ENCODE measurements at regions not wholly inside any gene's neighbourhood (a gene's known extent, or its start where the extent isn't known, plus 50 kb on each side); places are given as distances from the start of the nearest gene placed in this dataset.

DNA sequence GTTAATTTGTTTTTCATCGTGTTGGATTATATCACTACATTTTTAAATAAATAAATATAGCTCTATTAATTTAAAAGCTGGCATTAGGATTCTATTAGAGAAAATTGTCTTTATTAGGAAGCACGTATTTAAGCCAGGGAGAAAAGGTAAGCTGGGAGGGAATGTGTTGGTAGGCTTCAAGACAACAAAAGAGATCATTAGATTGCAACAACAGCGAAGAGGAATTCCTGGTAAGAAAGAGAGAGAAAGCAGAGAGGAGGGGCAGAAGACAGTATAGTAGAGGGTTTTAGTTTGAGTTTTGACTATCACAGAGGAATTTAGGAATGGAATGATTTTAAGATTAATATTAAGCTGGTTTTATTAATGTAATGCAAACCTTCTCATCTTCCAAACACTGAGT, 613.6 kb upstream of the USP15 start:
- no peak for DNase-seq (ENCODE audit: insufficient read length, low spot score)
- no peak for FAIRE-seq

- no peak for FAIRE-seq
- DNase-seq (ENCODE audit: insufficient read length, low spot score), result no peak
Measured at GRCh38 chr12:61647566-61647965, 612.6 kb upstream of the USP15 start.

- FAIRE-seq (no peak), DNase-seq (ENCODE audit: insufficient read length, low spot score) (no peak)
Measured at GRCh38 chr12:61652265-61652664, 607.9 kb upstream of the USP15 start.

GRCh38 chr12:61654698-61655097, 605.5 kb upstream of the USP15 start:
- FAIRE-seq (no peak), DNase-seq (ENCODE audit: insufficient read length, low spot score) (no peak)

- DNase-seq (ENCODE audit: insufficient read length, low spot score), result no peak
- FAIRE-seq, result no peak
Measured at GRCh38 chr12:61655241-61655640, 605.0 kb upstream of the USP15 start.

- no peak for FAIRE-seq
- DNase-seq (ENCODE audit: insufficient read length, low spot score), result no peak
Measured at GRCh38 chr12:61667676-61668075, 592.5 kb upstream of the USP15 start.

- FAIRE-seq, result no peak
- no peak for DNase-seq (ENCODE audit: insufficient read length, low spot score)
Measured at GRCh38 chr12:61676520-61676919, 583.7 kb upstream of the USP15 start.

- no peak for FAIRE-seq
Measured at GRCh38 chr12:61687407-61687806, 572.8 kb upstream of the USP15 start.

DNA sequence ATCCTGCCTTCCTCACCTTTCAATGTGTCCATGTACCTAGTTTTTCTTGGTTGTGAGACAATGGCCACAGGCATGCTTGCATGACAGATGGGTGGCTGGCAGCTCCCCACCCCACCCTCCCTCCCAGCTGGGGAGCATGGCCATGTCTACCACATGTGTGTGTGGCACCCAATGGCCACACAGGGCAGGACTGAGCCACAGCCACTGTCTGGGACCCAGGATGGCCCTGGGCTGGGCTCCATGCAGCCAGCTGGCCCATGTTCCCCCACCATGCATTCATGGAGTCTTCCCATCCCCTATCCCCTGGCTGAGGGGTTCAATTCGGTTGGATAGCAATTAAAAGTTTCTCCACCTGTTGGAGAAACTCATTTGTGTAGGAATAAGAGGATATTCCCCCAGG, 566.0 kb upstream of the USP15 start:
- no peak for DNase-seq (ENCODE audit: insufficient read length, low spot score)
- FAIRE-seq, result no peak

More at GRCh38 chr12:61687407-61687806, 572.8 kb upstream of the USP15 start:
- no peak for DNase-seq (ENCODE audit: insufficient read length, low spot score)

DNA sequence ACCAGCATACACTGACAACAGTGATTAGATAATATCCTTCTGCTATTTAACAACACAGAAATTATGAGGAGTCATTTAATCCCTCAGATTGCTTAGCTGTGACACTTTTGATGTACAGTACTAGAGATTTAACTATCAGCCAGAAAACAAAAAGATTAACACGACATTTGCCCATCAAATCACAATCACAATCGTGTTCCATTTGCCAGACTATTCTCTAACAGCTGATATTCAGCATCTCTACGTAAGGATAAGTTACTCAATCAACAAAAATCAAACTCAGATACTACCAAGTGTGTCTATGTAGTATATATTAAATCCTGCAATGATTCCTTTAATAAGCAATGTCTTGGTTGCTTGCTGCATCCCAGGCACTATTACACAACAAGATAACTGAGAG, 558.7 kb upstream of the USP15 start:
- FAIRE-seq (no peak), DNase-seq (ENCODE audit: insufficient read length, low spot score) (no peak)

DNA sequence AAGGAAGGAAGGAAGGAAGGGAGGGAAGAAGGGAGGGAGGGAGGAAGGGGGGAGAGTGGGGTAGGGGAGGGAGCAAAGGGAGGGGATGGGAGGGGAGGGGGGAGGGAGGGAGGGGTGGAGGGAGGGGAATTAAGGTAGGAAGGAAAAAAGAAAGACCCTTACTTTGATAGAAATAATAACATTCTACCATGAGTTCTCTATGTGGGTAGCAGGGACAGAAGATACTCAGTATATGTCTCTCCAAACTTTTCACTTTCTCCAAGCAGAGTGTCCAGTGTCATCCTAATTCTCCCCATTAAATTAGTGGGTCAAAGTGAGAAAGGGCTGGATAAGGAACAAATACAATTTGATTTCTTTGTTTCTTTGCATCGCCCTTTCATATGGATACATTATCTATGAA, 553.4 kb upstream of the USP15 start:
- no peak for DNase-seq (ENCODE audit: insufficient read length, low spot score)
- no peak for FAIRE-seq

DNA sequence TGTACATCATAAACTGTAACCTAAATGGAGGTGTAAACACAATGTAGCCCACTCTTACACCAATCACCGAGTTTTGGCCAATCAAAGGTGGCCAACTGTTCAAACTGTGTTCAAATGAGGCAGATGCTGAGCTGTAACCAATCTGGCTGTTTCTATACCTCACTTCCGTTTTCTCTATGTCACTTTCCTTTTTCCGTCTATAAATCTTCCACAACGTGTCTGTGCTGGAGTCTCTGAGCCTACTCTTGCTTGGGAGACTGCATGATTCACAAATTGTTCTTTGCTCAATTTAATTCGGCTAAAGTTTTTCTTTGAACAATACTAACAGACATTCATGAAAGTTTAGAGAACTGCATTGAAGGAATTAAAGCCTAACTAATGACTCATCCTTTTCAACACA, 547.1 kb upstream of the USP15 start:
- no peak for FAIRE-seq
- DNase-seq (ENCODE audit: insufficient read length, low spot score), result no peak

- FAIRE-seq (no peak), DNase-seq (ENCODE audit: insufficient read length, low spot score) (no peak)
Measured at GRCh38 chr12:61717986-61718385, 542.2 kb upstream of the USP15 start.

GRCh38 chr12:61739925-61740324, 520.3 kb upstream of the USP15 start:
- DNase-seq (ENCODE audit: insufficient read length, low spot score) (no peak), FAIRE-seq (no peak)

- no peak for DNase-seq (ENCODE audit: insufficient read length, low spot score)
- no peak for FAIRE-seq
Measured at GRCh38 chr12:61750604-61751003, 509.6 kb upstream of the USP15 start.

DNA sequence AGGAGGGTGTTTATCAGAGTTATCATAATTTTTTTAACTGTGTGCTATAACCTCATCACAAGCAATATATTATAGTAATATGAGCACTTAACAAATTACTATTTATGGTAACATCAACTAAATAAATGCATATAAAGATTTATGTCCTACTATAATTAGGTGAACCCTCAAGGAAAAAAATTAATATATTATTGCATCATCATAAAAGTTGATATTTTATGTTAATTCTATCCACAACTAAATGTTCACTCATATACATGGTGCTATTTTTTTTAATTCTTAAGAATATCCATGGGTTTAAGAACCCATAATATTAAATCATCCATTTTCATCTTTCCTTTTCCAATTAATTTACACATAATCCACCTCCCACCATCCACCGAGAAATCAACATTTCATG, 506.0 kb upstream of the USP15 start:
- no peak for DNase-seq (ENCODE audit: insufficient read length, low spot score)
- FAIRE-seq, result no peak

DNA sequence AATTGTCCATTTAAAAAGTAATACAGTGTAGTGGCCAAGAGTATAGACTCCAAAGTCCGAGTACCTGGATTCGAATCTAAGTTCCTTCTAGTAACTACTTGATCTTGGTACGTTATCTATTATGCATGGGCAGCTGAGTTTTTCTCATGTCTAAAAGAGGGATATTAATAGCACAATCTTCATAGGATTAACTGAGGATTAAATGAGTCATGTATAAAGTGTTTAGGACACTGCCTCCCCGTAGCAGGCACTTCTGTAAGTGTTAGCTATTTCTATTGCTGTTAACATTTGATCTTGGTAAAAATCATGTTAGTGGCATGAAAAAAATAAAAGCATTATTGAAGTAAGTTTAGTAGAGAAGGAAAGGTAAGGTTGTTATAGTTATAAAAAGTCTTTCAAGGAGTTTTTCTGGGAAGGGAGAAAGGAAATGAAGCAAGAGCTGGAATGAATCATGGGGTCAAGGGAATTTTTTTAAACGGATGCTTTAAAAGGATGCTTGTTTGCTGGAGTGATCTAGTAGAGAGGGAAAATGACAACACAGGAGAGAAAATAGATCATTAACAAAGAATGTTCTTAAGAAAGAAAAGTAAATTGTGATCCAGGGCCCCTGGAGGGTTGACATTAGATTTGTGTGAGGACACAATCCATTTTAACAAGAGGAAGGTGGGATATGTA, 502.2 kb upstream of the USP15 start:
- FAIRE-seq, result no peak
- no peak for DNase-seq (ENCODE audit: insufficient read length, low spot score)

GRCh38 chr12:61758661-61759060, 501.5 kb upstream of the USP15 start:
- FAIRE-seq, result no peak

DNA sequence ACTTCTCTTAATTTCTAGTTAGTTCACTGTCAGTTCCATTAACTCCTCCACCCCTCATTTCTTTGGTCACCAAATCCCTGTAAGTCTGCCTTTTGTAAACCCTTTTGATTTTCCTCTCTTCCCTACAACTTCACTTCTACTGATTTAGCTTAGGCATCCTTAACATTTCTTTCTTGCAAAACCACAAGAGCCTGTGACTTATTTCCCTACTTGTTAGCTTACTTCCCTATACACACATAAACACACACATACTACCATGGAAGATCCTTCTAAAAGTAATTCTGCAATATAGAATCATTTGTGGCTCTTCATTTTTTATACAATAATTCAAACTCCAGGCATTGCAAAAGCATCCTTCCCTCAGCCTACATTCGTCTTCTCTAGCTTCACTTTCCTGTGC, 494.3 kb upstream of the USP15 start:
- FAIRE-seq, result no peak
- DNase-seq (ENCODE audit: insufficient read length, low spot score), result no peak

More at GRCh38 chr12:61758661-61759060, 501.5 kb upstream of the USP15 start:
- DNase-seq (ENCODE audit: insufficient read length, low spot score), result no peak

DNA sequence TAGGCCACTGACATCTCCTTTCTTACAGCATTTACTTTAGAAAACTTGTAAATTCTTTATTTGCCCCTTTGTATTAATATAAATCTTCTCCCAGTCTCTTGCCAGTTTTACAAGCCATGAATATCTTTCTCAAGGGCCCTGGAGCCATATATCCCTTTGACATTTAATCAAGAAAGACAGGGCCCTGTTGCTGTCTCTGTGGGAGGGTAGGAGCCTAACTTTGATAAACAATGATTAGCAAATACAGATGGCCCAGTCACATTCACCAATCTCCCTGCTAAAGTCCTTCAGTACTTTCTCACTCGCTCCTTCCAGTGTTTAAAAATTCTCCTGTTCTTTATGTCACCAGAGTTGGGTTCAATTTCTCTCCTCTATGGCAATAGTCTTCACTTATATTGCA, 479.8 kb upstream of the USP15 start:
- DNase-seq (ENCODE audit: insufficient read length, low spot score) (no peak), FAIRE-seq (no peak)

- DNase-seq (ENCODE audit: insufficient read length, low spot score) (no peak), FAIRE-seq (no peak)
Measured at GRCh38 chr12:61781021-61781581, 479.1 kb upstream of the USP15 start.

- no peak for FAIRE-seq
Measured at GRCh38 chr12:61796846-61797245, 463.4 kb upstream of the USP15 start.

DNA sequence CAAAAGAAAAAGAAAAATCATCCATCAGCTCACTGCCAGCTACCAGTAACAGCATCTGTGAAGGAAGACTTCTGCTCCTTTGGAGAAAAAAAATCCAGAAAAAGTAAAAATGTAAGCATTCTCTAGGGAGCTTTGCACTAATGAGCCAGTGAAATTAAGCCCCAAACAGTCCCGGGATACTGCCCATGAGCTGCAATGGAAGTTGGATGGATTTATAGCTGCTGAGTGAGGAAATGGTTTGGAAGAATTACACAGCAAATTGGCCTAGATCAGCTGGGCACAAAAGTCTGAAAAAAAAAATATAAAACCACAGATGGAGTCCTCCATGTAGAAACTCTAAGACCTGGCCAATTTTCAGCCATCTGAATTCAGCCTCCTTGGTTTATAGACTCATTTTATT, 462.9 kb upstream of the USP15 start:
- no peak for DNase-seq (ENCODE audit: insufficient read length, low spot score)
- FAIRE-seq, result no peak

More at GRCh38 chr12:61796846-61797245, 463.4 kb upstream of the USP15 start:
- DNase-seq (ENCODE audit: insufficient read length, low spot score), result no peak

Data from HTR-8/SVneo (cell line).